MM.1S (cell line): ENCODE measurements at regions not wholly inside any gene's neighbourhood (a gene's known extent, or its start where the extent isn't known, plus 50 kb on each side); places are given as distances from the start of the nearest gene placed in this dataset.

Source experiments
- DNase-seq: peaks from one replicate; pipeline ENCODE4 v3.0.0-alpha.2; 2015
- H2AFZ ChIP-seq: fragments of 300-600 bp; sonication (generic); 2 replicates; pipeline ENCODE4 v1.6.0; 2016; ENCODE audit warnings: antibody characterized with exemption, low read length
- H3F3A ChIP-seq: fragments of 300-600 bp; sonication (generic); 2 replicates; pipeline ENCODE4 v1.6.1; 2016; ENCODE audit warnings: mild to moderate bottlenecking, antibody characterized with exemption, low read length, moderate library complexity, mixed read lengths; ENCODE audit not compliant: insufficient read depth
- H3K27ac ChIP-seq: fragments of 300-600 bp; sonication (generic); 2 replicates; pipeline ENCODE4 v1.5.1; 2016; ENCODE audit warnings: mild to moderate bottlenecking, low read length
- H3K27me3 ChIP-seq: fragments of 300-600 bp; sonication (generic); replicated peaks from 2 replicates; pipeline ENCODE4 v1.6.0; 2016; ENCODE audit warnings: low read length; ENCODE audit not compliant: insufficient read depth
- H3K36me3 ChIP-seq: fragments of 300-600 bp; sonication (generic); replicated peaks from 2 replicates; pipeline ENCODE4 v1.6.1; 2016; ENCODE audit warnings: mild to moderate bottlenecking, low read length, mixed read lengths; ENCODE audit not compliant: insufficient read depth
- H3K4me1 ChIP-seq: fragments of 300-600 bp; sonication (generic); 2 replicates; pipeline ENCODE4 v1.6.1; 2016; ENCODE audit warnings: low read length, mixed read lengths
- H3K4me2 ChIP-seq: fragments of 300-600 bp; sonication (generic); 2 replicates; pipeline ENCODE4 v1.6.0; 2016; ENCODE audit warnings: low read depth, low read length
- H3K4me3 ChIP-seq: fragments of 300-600 bp; sonication (generic); 2 replicates; pipeline ENCODE4 v1.5.1; 2016; ENCODE audit warnings: low read length, mixed read lengths
- H3K79me2 ChIP-seq: fragments of 300-600 bp; sonication (generic); 2 replicates; pipeline ENCODE4 v1.6.1; 2016; ENCODE audit warnings: mixed run types, low read length, mixed read lengths
- H3K9ac ChIP-seq: fragments of 300-600 bp; sonication (generic); 2 replicates; pipeline ENCODE4 v1.6.1; 2016; ENCODE audit warnings: low read length, mixed read lengths
- H3K9me2 ChIP-seq: fragments of 300-600 bp; sonication (generic); replicated peaks from 2 replicates; pipeline ENCODE4 v1.6.1; 2016; ENCODE audit warnings: mild to moderate bottlenecking, low read length, mixed read lengths; ENCODE audit not compliant: insufficient read depth
- H3K9me3 ChIP-seq: fragments of 300-600 bp; sonication (generic); replicated peaks from 2 replicates; pipeline ENCODE4 v1.6.1; 2016; ENCODE audit warnings: mild to moderate bottlenecking, low read length, mixed read lengths; ENCODE audit not compliant: insufficient read depth
- H4K20me1 ChIP-seq: fragments of 300-600 bp; sonication (generic); 2 replicates; pipeline ENCODE4 v1.6.1; 2016; ENCODE audit warnings: mild to moderate bottlenecking, low read length, moderate library complexity, mixed read lengths; ENCODE audit not compliant: insufficient read depth
- EZH2 ChIP-seq: fragments of 300-600 bp; sonication (generic); optimal IDR thresholded peaks from 2 replicates; pipeline ENCODE3; 2017; ENCODE audit warnings: low read depth, mild to moderate bottlenecking, antibody characterized with exemption, low read length, mixed read lengths
- EZH2phosphoT487 ChIP-seq: fragments of 300-600 bp; sonication (generic); IDR thresholded peaks from 2 replicates; pipeline ENCODE4 v1.6.1; 2018; ENCODE audit warnings: antibody characterized with exemption, low read length
- TF ChIP-seq, protein P1 (sequence below): fragments of 300-600 bp; sonication (generic); IDR thresholded peaks from 2 replicates; pipeline ENCODE4 v1.5.1; 2016; ENCODE audit warnings: antibody characterized with exemption, low read length, mixed read lengths

DNA sequence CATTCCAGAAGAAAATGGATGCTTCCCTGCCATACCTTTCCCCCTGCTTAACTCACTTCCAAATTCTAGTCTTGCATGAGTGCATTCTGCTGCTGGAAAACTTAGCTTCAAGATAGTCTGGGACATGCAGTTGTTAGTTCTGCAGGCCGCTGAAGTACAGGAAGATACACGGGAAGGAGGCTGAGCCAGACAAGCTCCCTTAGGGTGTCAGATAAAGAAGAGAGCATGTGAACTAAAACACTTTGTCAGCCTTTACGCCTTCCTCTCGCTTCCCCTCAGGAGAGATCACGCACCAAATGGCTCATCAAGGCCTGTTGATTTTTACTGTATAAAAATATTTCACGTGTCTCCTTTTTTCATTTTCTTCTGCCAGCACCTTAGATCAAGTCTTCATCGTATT, 420.7 kb downstream of the INSC start:
- Histone ChIP-seq H3K9me3 (no peaks in the 10 kb centered on the region), H3K9me2 (no peaks in the 10 kb centered on the region), H3K79me2 (no peaks in the 10 kb centered on the region), H3K4me1 (no peaks in the 10 kb centered on the region), H3K27me3 (no peaks in the 10 kb centered on the region), H3K36me3 (no peaks in the 10 kb centered on the region), H3K4me3 (no peak overlapping the region), H2AFZ (no peak overlapping the region), H3K4me2 (no peak overlapping the region), H3K27ac (no peak overlapping the region), H3F3A (no peaks in the 10 kb centered on the region), H3K9ac (no peak overlapping the region), H4K20me1 (no peaks in the 10 kb centered on the region)
- no peak for DNase-seq
- no peak for TF ChIP-seq EZH2

DNA sequence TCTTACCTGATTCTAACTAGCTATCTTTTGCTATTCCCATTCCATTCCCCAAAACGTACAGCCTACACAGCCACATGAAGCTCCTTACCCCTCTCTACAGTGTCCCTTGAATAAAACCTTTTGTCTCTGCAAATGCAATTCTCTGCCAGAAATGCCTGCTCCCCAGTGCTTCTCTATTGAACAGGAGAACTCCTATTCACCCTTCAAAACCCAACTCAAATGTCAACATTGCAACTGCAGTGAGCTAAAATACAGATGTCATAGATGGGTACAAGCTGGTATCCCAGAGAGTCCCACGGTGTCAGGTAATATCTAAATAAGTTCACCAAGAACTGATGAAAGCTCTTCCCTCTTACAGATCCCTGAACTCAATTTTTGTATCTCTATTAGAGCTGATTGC, 421.7 kb downstream of the INSC start:
- Histone ChIP-seq H3K9me3 (no peaks in the 10 kb centered on the region), H3F3A (no peaks in the 10 kb centered on the region), H2AFZ (no peak overlapping the region), H3K4me1 (no peaks in the 10 kb centered on the region), H3K9me2 (no peaks in the 10 kb centered on the region), H3K9ac (no peak overlapping the region), H3K79me2 (no peaks in the 10 kb centered on the region), H3K36me3 (no peaks in the 10 kb centered on the region), H3K4me3 (no peak overlapping the region), H3K27me3 (no peaks in the 10 kb centered on the region), H3K27ac (no peak overlapping the region), H4K20me1 (no peaks in the 10 kb centered on the region), H3K4me2 (no peak overlapping the region)
- TF ChIP-seq, protein P1, sequence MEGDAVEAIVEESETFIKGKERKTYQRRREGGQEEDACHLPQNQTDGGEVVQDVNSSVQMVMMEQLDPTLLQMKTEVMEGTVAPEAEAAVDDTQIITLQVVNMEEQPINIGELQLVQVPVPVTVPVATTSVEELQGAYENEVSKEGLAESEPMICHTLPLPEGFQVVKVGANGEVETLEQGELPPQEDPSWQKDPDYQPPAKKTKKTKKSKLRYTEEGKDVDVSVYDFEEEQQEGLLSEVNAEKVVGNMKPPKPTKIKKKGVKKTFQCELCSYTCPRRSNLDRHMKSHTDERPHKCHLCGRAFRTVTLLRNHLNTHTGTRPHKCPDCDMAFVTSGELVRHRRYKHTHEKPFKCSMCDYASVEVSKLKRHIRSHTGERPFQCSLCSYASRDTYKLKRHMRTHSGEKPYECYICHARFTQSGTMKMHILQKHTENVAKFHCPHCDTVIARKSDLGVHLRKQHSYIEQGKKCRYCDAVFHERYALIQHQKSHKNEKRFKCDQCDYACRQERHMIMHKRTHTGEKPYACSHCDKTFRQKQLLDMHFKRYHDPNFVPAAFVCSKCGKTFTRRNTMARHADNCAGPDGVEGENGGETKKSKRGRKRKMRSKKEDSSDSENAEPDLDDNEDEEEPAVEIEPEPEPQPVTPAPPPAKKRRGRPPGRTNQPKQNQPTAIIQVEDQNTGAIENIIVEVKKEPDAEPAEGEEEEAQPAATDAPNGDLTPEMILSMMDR, result no peak
- TF ChIP-seq EZH2phosphoT487 (no peak), EZH2 (no peak)
- no peak for DNase-seq

DNA sequence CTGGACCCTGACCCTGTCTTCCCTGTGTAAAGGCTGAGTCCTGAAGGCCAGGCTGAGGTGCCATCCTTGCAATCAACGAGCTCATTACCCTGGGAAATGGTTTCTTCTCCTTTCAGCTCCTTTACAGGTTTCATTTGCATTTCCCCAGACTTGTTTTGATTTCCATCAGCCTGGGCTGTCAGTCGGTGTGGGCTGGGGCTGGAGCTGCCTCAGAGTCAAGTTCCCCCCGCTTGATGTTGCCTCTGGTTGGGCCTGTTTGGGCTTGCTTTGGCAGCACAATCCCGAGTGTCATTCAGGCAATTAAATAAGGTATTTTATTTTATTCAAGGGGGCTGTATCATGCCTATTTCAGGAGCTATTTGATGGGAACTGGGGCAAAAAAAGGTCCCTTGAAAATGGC, 424.9 kb downstream of the INSC start:
- Histone ChIP-seq H3K9ac (no peak overlapping the region), H3K4me3 (no peak overlapping the region), H3F3A (no peaks in the 10 kb centered on the region), H3K27me3 (no peaks in the 10 kb centered on the region), H3K27ac (no peak overlapping the region), H4K20me1 (no peaks in the 10 kb centered on the region), H3K4me1 (no peaks in the 10 kb centered on the region), H3K9me3 (no peaks in the 10 kb centered on the region), H3K79me2 (no peaks in the 10 kb centered on the region), H3K9me2 (no peaks in the 10 kb centered on the region), H3K4me2 (no peak overlapping the region), H2AFZ (no peak overlapping the region), H3K36me3 (no peaks in the 10 kb centered on the region)
- TF ChIP-seq EZH2phosphoT487 (no peak), EZH2 (no peak)
- TF ChIP-seq, protein P1, result no peak
- no peak for DNase-seq

DNA sequence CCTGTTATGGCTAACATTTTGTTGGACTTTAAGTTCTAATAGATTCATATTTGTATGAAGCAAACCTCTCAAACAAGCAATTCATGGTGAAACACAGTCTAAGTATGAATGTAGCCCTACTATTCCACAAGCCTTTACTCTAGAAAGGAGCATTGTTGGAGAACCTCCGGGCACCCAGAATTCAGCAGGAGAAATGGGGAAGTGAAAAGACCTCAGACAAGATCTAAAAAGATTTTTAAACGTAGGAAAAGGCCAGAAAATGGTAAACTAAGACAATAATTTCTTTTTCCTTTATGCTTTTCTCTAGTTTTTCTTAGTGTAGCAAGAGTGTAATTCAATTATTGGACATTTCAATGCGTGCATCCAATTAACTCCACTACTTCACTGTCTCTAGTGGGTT, 426.4 kb downstream of the INSC start:
- no peaks in the 10 kb centered on the region for H3F3A ChIP-seq
- no peaks in the 10 kb centered on the region for H3K27me3 ChIP-seq
- H3K79me2 ChIP-seq, result no peaks in the 10 kb centered on the region
- H3K4me2 ChIP-seq, result no peak overlapping the region
- H3K4me1 ChIP-seq, result no peaks in the 10 kb centered on the region
- H4K20me1 ChIP-seq, result no peaks in the 10 kb centered on the region
- TF ChIP-seq EZH2, result no peak
- TF ChIP-seq EZH2phosphoT487, result no peak
- TF ChIP-seq, protein P1, result no peak
- H3K9me2 ChIP-seq, result no peaks in the 10 kb centered on the region
- H3K36me3 ChIP-seq, result no peaks in the 10 kb centered on the region
- DNase-seq, result no peak
- H3K27ac ChIP-seq, result no peak overlapping the region
- no peaks in the 10 kb centered on the region for H3K9me3 ChIP-seq
- H2AFZ ChIP-seq, result no peak overlapping the region
- H3K9ac ChIP-seq, result no peak overlapping the region
- H3K4me3 ChIP-seq, result no peak overlapping the region
